Nephron (organoid): ENCODE measurements at regions not wholly inside any gene's neighbourhood (a gene's known extent, or its start where the extent isn't known, plus 50 kb on each side); places are given as distances from the start of the nearest gene placed in this dataset.
A peak's percentile ranks its signal among the peaks of the same experiment; 100 is the strongest.

ENCODE experiments used
- H3K27ac Mint-ChIP-seq, 3 experiments: 2 replicates each; pipeline ENCODE4 v1.8.0; 2020; ENCODE audit warnings: mixed read lengths in 3 of 3, mild to moderate bottlenecking in 2 of 3, moderate library complexity in 1 of 3
- H3K27me3 Mint-ChIP-seq: 2 replicates; pipeline ENCODE4 v1.8.0; 2021; ENCODE audit warnings: low read depth, mild to moderate bottlenecking, moderate library complexity, mixed read lengths
- H3K36me3 Mint-ChIP-seq: 2 replicates; pipeline ENCODE4 v1.8.0; 2020; ENCODE audit warnings: low read depth, mixed read lengths
- H3K4me1 Mint-ChIP-seq: 2 replicates; pipeline ENCODE4 v1.8.0; 2020; ENCODE audit warnings: mixed read lengths
- H3K4me3 Mint-ChIP-seq, 3 experiments: 2 replicates each; pipeline ENCODE4 v1.8.0; 2020; ENCODE audit warnings: mild to moderate bottlenecking in 3 of 3, mixed read lengths in 3 of 3, moderate library complexity in 2 of 3
- H3K9me3 Mint-ChIP-seq: 2 replicates; pipeline ENCODE4 v1.8.0; 2020; ENCODE audit warnings: mixed read lengths
- TF ChIP-seq, protein P1 (sequence below), 3 experiments: fragments of 200-600 bp; sonication (generic); IDR thresholded peaks; one replicate each; pipeline ENCODE4 v1.5.0; 2021; ENCODE audit warnings: antibody characterized with exemption in 3 of 3; ENCODE audit not compliant: unreplicated experiment in 3 of 3

DNA sequence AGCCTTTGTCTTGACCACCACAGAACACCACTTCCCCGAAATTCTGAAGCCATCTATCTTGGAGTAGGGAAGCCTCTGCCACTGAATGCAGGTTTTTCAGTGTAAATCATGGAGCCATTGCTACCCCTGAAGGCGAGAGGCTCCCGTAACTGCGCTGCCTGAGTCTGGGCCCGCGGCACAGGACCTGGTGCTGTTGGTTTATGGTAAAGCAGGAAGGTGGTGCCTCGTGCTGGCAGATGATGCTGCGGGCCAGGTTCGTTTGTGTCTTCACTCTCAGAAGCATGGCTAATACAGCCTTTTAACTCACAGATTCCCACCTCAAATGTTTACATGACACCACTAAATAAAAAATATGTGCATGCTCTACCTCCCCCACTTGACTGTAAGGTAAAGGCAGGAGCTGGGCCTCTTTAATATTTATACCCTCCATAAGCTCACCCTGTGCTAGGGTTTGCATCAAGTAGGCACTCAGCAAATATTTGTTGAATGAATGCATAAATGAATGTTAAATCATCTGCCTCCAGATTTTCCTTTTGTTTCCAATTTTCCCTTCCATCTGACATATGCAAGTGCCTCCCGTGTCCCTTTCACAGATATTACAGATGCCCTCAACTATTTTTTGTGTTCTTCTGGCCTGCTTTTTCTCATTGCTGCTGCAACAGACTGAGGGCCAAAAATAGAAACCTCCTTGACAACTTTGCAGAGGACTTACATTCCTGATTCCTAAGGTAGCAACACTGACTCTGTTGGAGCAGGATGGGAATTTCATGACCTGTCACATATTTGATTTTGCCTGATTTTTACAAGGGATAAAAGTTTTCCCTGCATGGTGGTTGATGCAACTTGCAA is 83.5 kb upstream of the CPO start:
- Mint-ChIP-seq H3K4me1 (peaks cover 17% of the 10 kb centered on the region), H3K36me3 (no peaks in the 10 kb centered on the region), H3K27ac (peak overlapping the region in 1 of 3 experiments; percentile 53), H3K27me3 (no peaks in the 10 kb centered on the region), H3K4me3 (no peak overlapping the region), H3K9me3 (no peaks in the 10 kb centered on the region)
- TF ChIP-seq, protein P1, sequence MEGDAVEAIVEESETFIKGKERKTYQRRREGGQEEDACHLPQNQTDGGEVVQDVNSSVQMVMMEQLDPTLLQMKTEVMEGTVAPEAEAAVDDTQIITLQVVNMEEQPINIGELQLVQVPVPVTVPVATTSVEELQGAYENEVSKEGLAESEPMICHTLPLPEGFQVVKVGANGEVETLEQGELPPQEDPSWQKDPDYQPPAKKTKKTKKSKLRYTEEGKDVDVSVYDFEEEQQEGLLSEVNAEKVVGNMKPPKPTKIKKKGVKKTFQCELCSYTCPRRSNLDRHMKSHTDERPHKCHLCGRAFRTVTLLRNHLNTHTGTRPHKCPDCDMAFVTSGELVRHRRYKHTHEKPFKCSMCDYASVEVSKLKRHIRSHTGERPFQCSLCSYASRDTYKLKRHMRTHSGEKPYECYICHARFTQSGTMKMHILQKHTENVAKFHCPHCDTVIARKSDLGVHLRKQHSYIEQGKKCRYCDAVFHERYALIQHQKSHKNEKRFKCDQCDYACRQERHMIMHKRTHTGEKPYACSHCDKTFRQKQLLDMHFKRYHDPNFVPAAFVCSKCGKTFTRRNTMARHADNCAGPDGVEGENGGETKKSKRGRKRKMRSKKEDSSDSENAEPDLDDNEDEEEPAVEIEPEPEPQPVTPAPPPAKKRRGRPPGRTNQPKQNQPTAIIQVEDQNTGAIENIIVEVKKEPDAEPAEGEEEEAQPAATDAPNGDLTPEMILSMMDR (IDR thresholded peaks at IDR 0.05; ENCODE audit: unreplicated experiment in 3 of 3), result no peak

- H3K36me3 Mint-ChIP-seq, result no peaks in the 10 kb centered on the region
- H3K27me3 Mint-ChIP-seq, result no peaks in the 10 kb centered on the region
- no peaks in the 10 kb centered on the region for H3K9me3 Mint-ChIP-seq
- H3K27ac Mint-ChIP-seq, result peak overlapping the region in 2 of 3 experiments; percentile 35 to 53
- TF ChIP-seq, protein P1 (IDR thresholded peaks at IDR 0.05; ENCODE audit: unreplicated experiment in 3 of 3), result no peak
- H3K4me3 Mint-ChIP-seq, result no peak overlapping the region
- H3K4me1 Mint-ChIP-seq, result peaks cover 22% of the 10 kb centered on the region
Measured at GRCh38 chr2:206856513-206856912, 82.8 kb upstream of the CPO start.

DNA sequence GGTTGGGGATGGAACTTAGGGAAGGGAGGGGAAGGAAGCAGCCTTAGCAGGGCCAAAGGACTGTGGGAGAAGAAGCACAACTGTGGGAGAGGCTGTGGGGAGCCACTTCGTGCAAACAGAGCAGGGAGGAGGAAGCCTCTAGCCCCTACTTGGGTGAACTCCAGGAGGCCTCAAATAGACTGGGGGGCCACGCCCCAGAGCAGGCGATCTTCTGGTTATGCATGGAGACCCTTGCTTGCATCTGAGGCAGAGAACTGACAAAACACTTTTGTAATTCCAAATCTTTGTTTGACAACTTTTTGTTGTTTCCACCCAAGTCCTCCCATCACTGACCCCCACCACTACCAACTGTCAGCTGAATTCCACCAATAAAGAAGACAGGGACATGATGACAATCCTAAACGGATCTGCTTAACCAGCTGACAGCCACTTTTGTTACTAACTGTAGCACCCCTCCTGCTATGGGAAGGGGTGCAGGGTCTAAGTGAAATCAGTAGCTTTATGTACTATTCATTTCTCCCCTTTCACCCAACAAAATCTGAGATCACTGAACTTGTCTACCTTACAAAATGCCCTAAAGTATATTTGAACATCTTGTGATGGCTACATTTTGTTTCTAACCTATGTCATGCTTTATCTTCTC is 80.5 kb upstream of the CPO start:
- Mint-ChIP-seq H3K27ac (no peak overlapping the region), H3K36me3 (no peaks in the 10 kb centered on the region), H3K9me3 (no peaks in the 10 kb centered on the region), H3K27me3 (no peaks in the 10 kb centered on the region), H3K4me1 (peaks cover 38% of the 10 kb centered on the region), H3K4me3 (no peak overlapping the region)
- TF ChIP-seq, protein P1 (IDR thresholded peaks at IDR 0.05; ENCODE audit: unreplicated experiment in 3 of 3), result no peak

DNA sequence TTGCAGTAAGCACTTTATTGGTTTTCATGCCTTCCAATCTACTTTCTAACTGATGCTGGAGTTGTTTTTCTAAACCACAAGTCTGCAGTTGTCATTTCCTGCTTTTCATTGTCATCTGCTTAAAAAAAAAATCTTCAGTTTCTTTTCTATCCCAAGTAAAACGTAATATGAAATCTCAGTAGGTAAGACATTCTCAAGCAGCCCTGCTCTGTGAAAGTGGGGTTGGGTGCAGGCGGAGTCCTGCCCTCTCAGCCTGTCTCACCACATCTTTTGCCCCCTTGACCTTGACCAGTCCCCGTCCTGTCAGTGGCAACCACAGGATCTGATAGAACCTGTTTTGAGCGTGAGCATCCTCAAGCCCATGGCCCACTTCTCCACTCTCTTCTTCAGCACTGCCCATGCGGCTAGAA is 80.0 kb upstream of the CPO start:
- H3K27ac Mint-ChIP-seq, result no peak overlapping the region
- no peaks in the 10 kb centered on the region for H3K27me3 Mint-ChIP-seq
- TF ChIP-seq, protein P1 (IDR thresholded peaks at IDR 0.05; ENCODE audit: unreplicated experiment in 3 of 3), result no peak
- H3K4me1 Mint-ChIP-seq, result peaks cover 39% of the 10 kb centered on the region
- no peaks in the 10 kb centered on the region for H3K36me3 Mint-ChIP-seq
- no peak overlapping the region for H3K4me3 Mint-ChIP-seq
- no peaks in the 10 kb centered on the region for H3K9me3 Mint-ChIP-seq

DNA sequence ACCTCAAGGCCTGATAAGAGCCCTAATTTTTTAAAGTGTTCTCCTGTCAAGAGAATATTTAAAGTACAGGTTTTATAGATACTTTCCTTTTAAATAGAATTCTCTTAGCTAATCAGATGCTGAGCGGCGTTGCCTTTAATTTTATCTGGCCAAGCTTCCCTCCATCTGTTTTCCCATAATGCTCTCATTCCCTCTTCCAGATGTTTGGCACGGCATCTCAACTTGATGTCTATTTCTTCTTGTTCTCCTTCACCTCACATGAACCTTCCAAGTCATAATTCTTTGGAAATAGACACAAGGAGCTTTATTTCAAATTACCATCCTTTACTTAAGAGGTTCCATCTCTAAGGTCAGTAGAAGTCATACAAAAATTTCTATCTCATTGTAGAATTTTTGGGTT is 76.1 kb upstream of the CPO start:
- Mint-ChIP-seq H3K27ac (peak overlapping the region; percentile 6 to 51 (median 33)), H3K4me1 (peaks cover 36% of the 10 kb centered on the region), H3K36me3 (no peaks in the 10 kb centered on the region), H3K27me3 (no peaks in the 10 kb centered on the region), H3K4me3 (no peak overlapping the region), H3K9me3 (no peaks in the 10 kb centered on the region)
- TF ChIP-seq, protein P1 (IDR thresholded peaks at IDR 0.05; ENCODE audit: unreplicated experiment in 3 of 3), result no peak
